ENCODE measurements at regions not wholly inside any gene's neighbourhood (a gene's known extent, or its start where the extent isn't known, plus 50 kb on each side); places are given as distances from the start of the nearest gene placed in this dataset.

- TF ChIP-seq CTCF (IDR thresholded peaks at IDR 0.05) (no peak), POLR2A (IDR thresholded peaks at IDR 0.05) (no peak)
Observed at GRCh38 chr16:51637770-51638094, 486.7 kb upstream of the SALL1 start.
